Gastroesophageal sphincter (tissue), 3 donors: ENCODE measurements at regions not wholly inside any gene's neighbourhood (a gene's known extent, or its start where the extent isn't known, plus 50 kb on each side); places are given as distances from the start of the nearest gene placed in this dataset.

Experiments
- CTCF ChIP-seq, 4 experiments: fragments of 200-600 bp in 2 of 4; fragments of 450-650 bp in 2 of 4; sonication (generic) in 1 of 4; IDR thresholded peaks; one replicate each; pipeline ENCODE4 v1.5.1; 2017 to 2019; ENCODE audit warnings: antibody characterized with exemption in 4 of 4, mild to moderate bottlenecking in 2 of 4, moderate library complexity in 2 of 4
- EP300 ChIP-seq: sonication (generic); formaldehyde crosslinking; IDR thresholded peaks from one replicate; pipeline ENCODE4 v1.6.1; 2017; ENCODE audit warnings: antibody characterized with exemption, mild to moderate bottlenecking
- POLR2AphosphoS5 ChIP-seq: sonication (generic); formaldehyde crosslinking; IDR thresholded peaks from one replicate; pipeline ENCODE4 v1.6.1; 2017; ENCODE audit warnings: antibody characterized with exemption

- TF ChIP-seq CTCF (IDR thresholded peaks at IDR 0.05): no peak
- TF ChIP-seq POLR2AphosphoS5: peak; percentile 21
- no peak for TF ChIP-seq EP300
These were observed 97.0 kb upstream of the SVIL start for GRCh38 chr10:29731760-29732159.
